Astrocyte (in vitro differentiated cells and primary cell): ENCODE measurements at regions not wholly inside any gene's neighbourhood (a gene's known extent, or its start where the extent isn't known, plus 50 kb on each side); places are given as distances from the start of the nearest gene placed in this dataset.
"Not testable (repeated sequence)": the region's sequence is repeated elsewhere in the genome, so short reads cannot be mapped to it uniquely, and the experiment has no call there.

Source experiments
- DNase-seq: peaks from one replicate; pipeline ENCODE4 v3.0.0-alpha.2; 2010; ENCODE audit warnings: low read depth
- FAIRE-seq: peaks from 2 replicates; lab custom pipeline; 2011; peaks lifted over from hg19 to GRCh38; lab: Jason Lieb, UNC
- H2AFZ ChIP-seq: 2 replicates; pipeline ENCODE4 v1.6.0; 2012; ENCODE audit warnings: low read depth, low read length, inconsistent platforms
- H3K27ac ChIP-seq: 2 replicates; pipeline ENCODE4 v1.5.1; 2011; ENCODE audit warnings: low read depth, low read length, inconsistent platforms
- H3K27me3 ChIP-seq: 2 replicates; pipeline ENCODE4 v1.6.0; 2011; ENCODE audit warnings: low read length, inconsistent platforms; ENCODE audit not compliant: insufficient read depth
- H3K36me3 ChIP-seq: 2 replicates; pipeline ENCODE4 v1.5.1; 2011; ENCODE audit warnings: low read length, inconsistent platforms; ENCODE audit not compliant: insufficient read depth
- H3K4me1 ChIP-seq: 2 replicates; pipeline ENCODE4 v1.5.1; 2011; ENCODE audit warnings: low read length, inconsistent platforms; ENCODE audit not compliant: insufficient read depth
- H3K4me2 ChIP-seq: 2 replicates; pipeline ENCODE4 v1.6.0; 2012; ENCODE audit warnings: low read length, inconsistent platforms
- H3K4me3 ChIP-seq: 2 replicates; pipeline ENCODE4 v1.5.1; 2011; ENCODE audit warnings: low read depth, mild to moderate bottlenecking, low read length, inconsistent platforms; ENCODE audit not compliant: insufficient read depth
- H3K79me2 ChIP-seq: 2 replicates; pipeline ENCODE4 v1.6.0; 2012; ENCODE audit warnings: mild to moderate bottlenecking, low read length, inconsistent platforms; ENCODE audit not compliant: insufficient read depth
- H3K9ac ChIP-seq: 2 replicates; pipeline ENCODE4 v1.6.0; 2012; ENCODE audit warnings: mild to moderate bottlenecking, low read length, inconsistent platforms
- H3K9me3 ChIP-seq: 2 replicates; pipeline ENCODE4 v1.5.1; 2012; ENCODE audit warnings: low read depth, mild to moderate bottlenecking, low read length, inconsistent platforms; ENCODE audit not compliant: insufficient read depth
- H4K20me1 ChIP-seq: 2 replicates; pipeline ENCODE4 v1.6.0; 2012; ENCODE audit warnings: low read length, inconsistent platforms; ENCODE audit not compliant: insufficient read depth
- H3K27ac Mint-ChIP-seq: one replicate; pipeline ENCODE4 v1.8.0; 2021; ENCODE audit warnings: mild to moderate bottlenecking, mixed read lengths; ENCODE audit not compliant: unreplicated experiment
- H3K27me3 Mint-ChIP-seq: one replicate; pipeline ENCODE4 v1.8.0; 2021; ENCODE audit warnings: low read depth, mixed read lengths; ENCODE audit not compliant: unreplicated experiment
- H3K36me3 Mint-ChIP-seq: one replicate; pipeline ENCODE4 v1.8.0; 2021; ENCODE audit warnings: low read depth, mixed read lengths; ENCODE audit not compliant: unreplicated experiment
- H3K4me1 Mint-ChIP-seq: one replicate; pipeline ENCODE4 v1.8.0; 2021; ENCODE audit warnings: low read depth, mixed read lengths; ENCODE audit not compliant: unreplicated experiment
- H3K4me3 Mint-ChIP-seq: one replicate; pipeline ENCODE4 v1.8.0; 2021; ENCODE audit warnings: mild to moderate bottlenecking, moderate library complexity, mixed read lengths; ENCODE audit not compliant: unreplicated experiment
- H3K9me3 Mint-ChIP-seq: one replicate; pipeline ENCODE4 v1.8.0; 2021; ENCODE audit warnings: mild to moderate bottlenecking, mixed read lengths; ENCODE audit not compliant: unreplicated experiment
- CTCF ChIP-seq: IDR thresholded peaks from 2 replicates; pipeline ENCODE4 v1.5.1; 2011; ENCODE audit warnings: low read depth, mild to moderate bottlenecking, inconsistent platforms, low read length, moderate library complexity; ENCODE audit not compliant: insufficient read depth
- EZH2 ChIP-seq: IDR thresholded peaks from 2 replicates; pipeline ENCODE4 v1.6.1; 2012; ENCODE audit warnings: mild to moderate bottlenecking, low read length, inconsistent platforms; ENCODE audit not compliant: insufficient read depth

GRCh38 chr20:4320291-4320690 lies 71.2 kb upstream of the ADRA1D start:
- no peak overlapping the region for H3K4me2 ChIP-seq
- no peak overlapping the region for H3K27ac ChIP-seq
- Mint-ChIP-seq H3K36me3 (no peaks in the 10 kb centered on the region), H3K27ac (no peak overlapping the region), H3K4me1 (no peaks in the 10 kb centered on the region), H3K27me3 (peaks cover 20% of the 10 kb centered on the region), H3K9me3 (peaks cover 10% of the 10 kb centered on the region), H3K4me3 (no peak overlapping the region)
- H2AFZ ChIP-seq = no peak overlapping the region
- no peak for FAIRE-seq
- no peak overlapping the region for H3K9ac ChIP-seq
- no peaks in the 10 kb centered on the region for H4K20me1 ChIP-seq
- no peaks in the 10 kb centered on the region for H3K79me2 ChIP-seq
- no peak for DNase-seq
- TF ChIP-seq EZH2 = no peak
- no peak for TF ChIP-seq CTCF
- H3K36me3 ChIP-seq = no peaks in the 10 kb centered on the region
- H3K9me3 ChIP-seq = peaks cover 2% of the 10 kb centered on the region
- H3K4me3 ChIP-seq = no peak overlapping the region
- H3K4me1 ChIP-seq = no peaks in the 10 kb centered on the region
- no peaks in the 10 kb centered on the region for H3K27me3 ChIP-seq

GRCh38 chr20:4318891-4319290 lies 69.8 kb upstream of the ADRA1D start:
- Histone ChIP-seq H3K9me3 (peaks cover 2% of the 10 kb centered on the region), H3K4me2 (no peak overlapping the region), H3K27me3 (no peaks in the 10 kb centered on the region), H3K9ac (no peak overlapping the region), H3K27ac (no peak overlapping the region), H3K4me3 (no peak overlapping the region), H3K36me3 (no peaks in the 10 kb centered on the region), H2AFZ (no peak overlapping the region), H3K79me2 (no peaks in the 10 kb centered on the region), H4K20me1 (no peaks in the 10 kb centered on the region), H3K4me1 (no peaks in the 10 kb centered on the region)
- no peak overlapping the region for H3K4me3 Mint-ChIP-seq
- H3K9me3 Mint-ChIP-seq = peaks cover 7% of the 10 kb centered on the region
- DNase-seq (no peak), FAIRE-seq (no peak)
- no peaks in the 10 kb centered on the region for H3K36me3 Mint-ChIP-seq
- H3K4me1 Mint-ChIP-seq = no peaks in the 10 kb centered on the region
- TF ChIP-seq CTCF (no peak), EZH2 (no peak)
- no peak overlapping the region for H3K27ac Mint-ChIP-seq
- peaks cover 19% of the 10 kb centered on the region for H3K27me3 Mint-ChIP-seq

- H2AFZ ChIP-seq, H3K36me3 Mint-ChIP-seq, H3K27me3 ChIP-seq, H3K4me3 Mint-ChIP-seq, H3K9me3 Mint-ChIP-seq, H3K4me1 Mint-ChIP-seq, H3K27me3 Mint-ChIP-seq, H3K4me2 ChIP-seq, H3K36me3 ChIP-seq, H3K27ac Mint-ChIP-seq, H4K20me1 ChIP-seq, H3K27ac ChIP-seq, H3K9ac ChIP-seq, H3K79me2 ChIP-seq, FAIRE-seq, H3K9me3 ChIP-seq, H3K4me3 ChIP-seq, H3K4me1 ChIP-seq, DNase-seq: not testable (repeated sequence)
Measured at GRCh38 chr20:4310616-4311015, 61.5 kb upstream of the ADRA1D start.
